ENCODE measurements at regions not wholly inside any gene's neighbourhood (a gene's known extent, or its start where the extent isn't known, plus 50 kb on each side); places are given as distances from the start of the nearest gene placed in this dataset.

DNA sequence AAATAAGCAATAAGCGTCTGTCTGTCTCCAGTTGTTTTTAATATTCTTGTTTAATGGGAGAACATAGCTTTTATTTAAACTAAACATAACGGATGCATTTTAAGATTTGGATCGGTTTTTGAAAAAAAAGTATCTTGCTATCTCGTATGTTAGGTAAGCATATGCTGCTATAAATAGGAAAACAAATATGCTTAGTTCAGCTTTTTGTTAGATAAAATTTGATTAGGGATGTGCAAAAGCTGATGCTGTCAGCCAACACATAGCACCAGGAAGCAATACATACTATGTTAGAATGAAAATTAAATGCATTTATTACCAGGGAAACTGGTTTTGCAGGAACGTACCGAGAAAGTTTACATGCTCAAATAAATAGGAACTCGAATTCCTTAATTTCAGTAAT lies 843.1 kb upstream of the WWC1 start:
- no peak for ATAC-seq

DNA sequence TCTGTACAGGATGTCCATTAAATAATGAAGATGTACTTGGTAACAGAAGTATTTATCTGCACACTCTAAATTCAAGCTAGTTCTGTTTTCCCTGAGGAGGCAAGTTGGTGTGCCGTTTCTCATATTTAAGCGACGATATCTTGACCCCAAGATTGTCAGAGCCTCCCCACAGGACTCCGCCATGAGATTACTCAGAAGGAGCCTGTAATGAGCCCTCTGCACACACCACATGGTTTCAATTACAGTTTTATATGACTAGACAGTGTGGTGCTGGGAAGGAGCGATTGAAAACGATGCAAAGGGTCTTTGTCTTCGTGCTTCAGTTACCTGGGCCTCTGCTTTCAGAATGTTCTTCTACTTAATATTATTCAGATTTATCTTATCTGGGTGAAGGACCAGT lies 840.4 kb upstream of the WWC1 start:
- DNase-seq: no peak
- Mint-ChIP-seq H3K9me3 (peaks cover 5% of the 10 kb centered on the region), H3K27ac (no peak overlapping the region), H3K27me3 (no peaks in the 10 kb centered on the region), H3K4me3 (no peak overlapping the region), H3K36me3 (ENCODE audit: low read depth) (no peaks in the 10 kb centered on the region), H3K4me1 (ENCODE audit: low read depth) (no peaks in the 10 kb centered on the region)
- intact Hi-C loops (cut with micrococcal nuclease): no loop called here
- ChIA-PET POLR2A (no interaction called here), CTCF (no interaction called here)
- no peak for TF ChIP-seq CTCF (IDR thresholded peaks at IDR 0.05)
- no peak for ATAC-seq

More for the DNA sequence above, 843.1 kb upstream of the WWC1 start:
- intact Hi-C loops (cut with micrococcal nuclease): no loop called here
- no peak for DNase-seq
- Mint-ChIP-seq H3K4me3 (no peak overlapping the region), H3K9me3 (peaks cover 4% of the 10 kb centered on the region), H3K27me3 (no peaks in the 10 kb centered on the region), H3K36me3 (ENCODE audit: low read depth) (no peaks in the 10 kb centered on the region), H3K4me1 (ENCODE audit: low read depth) (no peaks in the 10 kb centered on the region), H3K27ac (no peak overlapping the region)
- no peak for TF ChIP-seq CTCF (IDR thresholded peaks at IDR 0.05)
- ChIA-PET CTCF (no interaction called here), POLR2A (no interaction called here)

GRCh38 chr5:167452136-167452535 lies 839.3 kb upstream of the WWC1 start:
- ATAC-seq: no peak
- intact Hi-C loops (cut with micrococcal nuclease): no loop called here
- ChIA-PET POLR2A (no interaction called here), CTCF (no interaction called here)
- Mint-ChIP-seq H3K4me1 (ENCODE audit: low read depth) (no peaks in the 10 kb centered on the region), H3K4me3 (no peak overlapping the region), H3K27ac (no peak overlapping the region), H3K27me3 (no peaks in the 10 kb centered on the region), H3K36me3 (ENCODE audit: low read depth) (no peaks in the 10 kb centered on the region), H3K9me3 (peaks cover 5% of the 10 kb centered on the region)
- DNase-seq: no peak
- TF ChIP-seq CTCF (IDR thresholded peaks at IDR 0.05): no peak

DNA sequence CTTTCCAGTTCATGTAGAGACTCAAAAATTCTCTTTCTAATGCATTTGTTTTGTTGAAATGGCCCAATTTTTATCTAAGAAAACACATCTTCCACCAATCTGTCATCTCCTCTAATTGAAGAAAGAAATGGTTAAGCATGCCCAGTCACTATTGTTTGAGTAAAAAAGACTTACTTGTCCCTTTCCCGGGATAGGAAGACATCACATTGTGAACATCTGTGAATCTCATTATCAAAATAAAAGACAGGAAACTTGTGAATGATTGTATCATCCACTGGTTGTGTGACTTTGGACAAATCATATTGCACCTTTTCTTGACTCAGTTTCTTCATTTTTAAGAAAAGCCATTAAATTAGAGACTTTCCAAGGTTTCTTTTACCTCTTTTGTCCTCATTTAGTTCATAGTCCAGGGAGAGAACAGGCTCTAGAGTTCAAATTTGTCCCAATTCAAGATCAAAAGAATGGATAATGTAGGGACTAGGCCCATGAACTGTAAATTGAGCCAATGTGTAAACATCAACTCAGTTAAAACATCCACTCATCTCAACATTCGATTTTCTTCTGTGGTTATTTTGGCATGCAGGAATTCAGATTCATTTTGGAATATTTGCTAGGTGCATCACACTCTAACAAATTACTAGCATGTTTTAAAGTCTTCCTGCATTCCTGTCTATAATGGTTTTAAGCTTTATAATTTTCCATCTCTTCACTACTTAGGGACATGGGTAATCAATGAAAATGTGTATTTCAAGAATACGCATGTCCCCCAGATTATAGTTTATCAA lies 838.0 kb upstream of the WWC1 start:
- intact Hi-C loops (cut with micrococcal nuclease): no loop called here
- Mint-ChIP-seq H3K27me3 (no peaks in the 10 kb centered on the region), H3K4me1 (ENCODE audit: low read depth) (no peaks in the 10 kb centered on the region), H3K4me3 (no peak overlapping the region), H3K9me3 (peaks cover 5% of the 10 kb centered on the region), H3K36me3 (ENCODE audit: low read depth) (no peaks in the 10 kb centered on the region), H3K27ac (no peak overlapping the region)
- TF ChIP-seq CTCF (IDR thresholded peaks at IDR 0.05): no peak
- ATAC-seq (no peak), DNase-seq (no peak)
- ChIA-PET CTCF (no interaction called here), POLR2A (no interaction called here)

GRCh38 chr5:167458412-167458811 lies 833.0 kb upstream of the WWC1 start:
- Mint-ChIP-seq H3K36me3 (ENCODE audit: low read depth) (no peaks in the 10 kb centered on the region), H3K9me3 (peaks cover 6% of the 10 kb centered on the region), H3K4me3 (no peak overlapping the region), H3K27me3 (no peaks in the 10 kb centered on the region), H3K27ac (no peak overlapping the region), H3K4me1 (ENCODE audit: low read depth) (no peaks in the 10 kb centered on the region)
- CTCF ChIA-PET: no interaction called here
- POLR2A ChIA-PET: no interaction called here
- DNase-seq (no peak), ATAC-seq (no peak)
- intact Hi-C loops (cut with micrococcal nuclease): no loop called here
- no peak for TF ChIP-seq CTCF (IDR thresholded peaks at IDR 0.05)

All from activated CD8-positive, alpha-beta T cell treated with anti-CD3 and anti-CD28 coated beads for 36 hours (primary cell).